ENCODE measurements at regions not wholly inside any gene's neighbourhood (a gene's known extent, or its start where the extent isn't known, plus 50 kb on each side); places are given as distances from the start of the nearest gene placed in this dataset.

- H3K36me3 ChIP-seq = no peaks in the 10 kb centered on the region
- peaks cover 4% of the 10 kb centered on the region for H3K4me1 ChIP-seq
- WGBS = 66% methylated on average over 12 of the region's 12 CpGs
- DNase-seq (ENCODE audit: low spot score in 2 of 2) = peak; percentile 56 to 75
- no peaks in the 10 kb centered on the region for H3K27me3 ChIP-seq
- no peak overlapping the region for H3K27ac ChIP-seq
- no peak for TF ChIP-seq CTCF (IDR thresholded peaks at IDR 0.05)
- TF ChIP-seq POLR2AphosphoS5 (IDR thresholded peaks at IDR 0.05) = no peak
- no peak for TF ChIP-seq EP300 (IDR thresholded peaks at IDR 0.05)
- TF ChIP-seq POLR2A (IDR thresholded peaks at IDR 0.05) = no peak
- H3K9me3 ChIP-seq = no peaks in the 10 kb centered on the region
- no peak overlapping the region for H3K4me3 ChIP-seq
These were observed 79.1 kb downstream of the MCFD2 start for GRCh38 chr2:46836295-46837111.

GRCh38 chr2:46835520-46835919 lies 80.1 kb downstream of the MCFD2 start:
- TF ChIP-seq POLR2A (IDR thresholded peaks at IDR 0.05) = no peak
- no peak for TF ChIP-seq CTCF (IDR thresholded peaks at IDR 0.05)
- TF ChIP-seq EP300 (IDR thresholded peaks at IDR 0.05) = no peak
- no peak for TF ChIP-seq POLR2AphosphoS5 (IDR thresholded peaks at IDR 0.05)
- peaks cover 4% of the 10 kb centered on the region for H3K4me1 ChIP-seq
- H3K9me3 ChIP-seq = no peaks in the 10 kb centered on the region
- no peaks in the 10 kb centered on the region for H3K36me3 ChIP-seq
- 94% methylated on average over 6 of the region's 6 CpGs for WGBS
- H3K27ac ChIP-seq = no peak overlapping the region
- no peak overlapping the region for H3K4me3 ChIP-seq
- peak in 1 of 2 donors; percentile 32 for DNase-seq (ENCODE audit: low spot score in 2 of 2)
- no peaks in the 10 kb centered on the region for H3K27me3 ChIP-seq

- Histone ChIP-seq H3K27ac (no peak overlapping the region), H3K27me3 (no peaks in the 10 kb centered on the region), H3K9me3 (no peaks in the 10 kb centered on the region), H3K4me3 (no peak overlapping the region), H3K36me3 (no peaks in the 10 kb centered on the region), H3K4me1 (peaks cover 4% of the 10 kb centered on the region)
- DNase-seq (ENCODE audit: low spot score in 2 of 2) = no peak
- WGBS = 68% methylated on average over 1 of the region's 1 CpG
- TF ChIP-seq CTCF (IDR thresholded peaks at IDR 0.05) (no peak), EP300 (IDR thresholded peaks at IDR 0.05) (no peak), POLR2AphosphoS5 (IDR thresholded peaks at IDR 0.05) (no peak), POLR2A (IDR thresholded peaks at IDR 0.05) (no peak)
These were observed 83.1 kb downstream of the MCFD2 start for GRCh38 chr2:46832543-46832942.

- no peaks in the 10 kb centered on the region for H3K27me3 ChIP-seq
- TF ChIP-seq EP300 (IDR thresholded peaks at IDR 0.05) (no peak), POLR2A (IDR thresholded peaks at IDR 0.05) (no peak), POLR2AphosphoS5 (IDR thresholded peaks at IDR 0.05) (no peak), CTCF (IDR thresholded peaks at IDR 0.05) (no peak)
- peaks cover 4% of the 10 kb centered on the region for H3K4me1 ChIP-seq
- no peaks in the 10 kb centered on the region for H3K9me3 ChIP-seq
- 81% methylated on average over 4 of the region's 4 CpGs for whole genome bisulfite sequencing
- H3K36me3 ChIP-seq = no peaks in the 10 kb centered on the region
- no peak overlapping the region for H3K27ac ChIP-seq
- H3K4me3 ChIP-seq = no peak overlapping the region
- DNase-seq (ENCODE audit: low spot score in 2 of 2) = no peak
These were observed 83.7 kb downstream of the MCFD2 start for GRCh38 chr2:46831869-46832265.

GRCh38 chr2:46831051-46831868 lies 84.3 kb downstream of the MCFD2 start:
- H3K27me3 ChIP-seq = no peaks in the 10 kb centered on the region
- no peak overlapping the region for H3K4me3 ChIP-seq
- H3K27ac ChIP-seq = peak overlapping the region; percentile 46
- WGBS = 71% methylated on average over 7 of the region's 7 CpGs
- H3K36me3 ChIP-seq = no peaks in the 10 kb centered on the region
- peaks cover 2% of the 10 kb centered on the region for H3K4me1 ChIP-seq
- TF ChIP-seq CTCF (IDR thresholded peaks at IDR 0.05) (no peak), POLR2AphosphoS5 (IDR thresholded peaks at IDR 0.05) (no peak), EP300 (IDR thresholded peaks at IDR 0.05) (no peak), POLR2A (IDR thresholded peaks at IDR 0.05) (no peak)
- no peak for DNase-seq (ENCODE audit: low spot score in 2 of 2)
- no peaks in the 10 kb centered on the region for H3K9me3 ChIP-seq
